WI38 (cell line): ENCODE measurements at regions not wholly inside any gene's neighbourhood (a gene's known extent, or its start where the extent isn't known, plus 50 kb on each side); places are given as distances from the start of the nearest gene placed in this dataset.
"Not testable (repeated sequence)": the region's sequence is repeated elsewhere in the genome, so short reads cannot be mapped to it uniquely, and the experiment has no call there.

Experiments
- H3K4me3 ChIP-seq: 2 replicates; pipeline ENCODE4 v1.5.1; 2011; ENCODE audit warnings: low read depth, mild to moderate bottlenecking, control low read depth, low read length
- CTCF ChIP-seq: IDR thresholded peaks from 2 replicates; pipeline ENCODE4 v1.5.1; 2012; ENCODE audit warnings: low read depth, mild to moderate bottlenecking, control low read depth, low read length

- TF ChIP-seq CTCF, result no peak
- H3K4me3 ChIP-seq, result no peak overlapping the region
These were observed 959.0 kb upstream of the SLC39A10 start for GRCh38 chr2:194698012-194698411.

- no peak overlapping the region for H3K4me3 ChIP-seq
These were observed 959.6 kb upstream of the SLC39A10 start for GRCh38 chr2:194697439-194697838.

GRCh38 chr2:194696690-194697089 is 960.3 kb upstream of the SLC39A10 start:
- no peak overlapping the region for H3K4me3 ChIP-seq
- TF ChIP-seq CTCF, result no peak

More at GRCh38 chr2:194697439-194697838, 959.6 kb upstream of the SLC39A10 start:
- TF ChIP-seq CTCF, result no peak

- no peak overlapping the region for H3K4me3 ChIP-seq
- no peak for TF ChIP-seq CTCF
These were observed 970.5 kb upstream of the SLC39A10 start for GRCh38 chr2:194686569-194686968.

- H3K4me3 ChIP-seq, result no peak overlapping the region
- TF ChIP-seq CTCF, result no peak
These were observed 983.0 kb upstream of the SLC39A10 start for GRCh38 chr2:194674043-194674442.

- no peak for TF ChIP-seq CTCF
- no peak overlapping the region for H3K4me3 ChIP-seq
These were observed 984.0 kb upstream of the SLC39A10 start for GRCh38 chr2:194672994-194673393.

- TF ChIP-seq CTCF, result no peak
- no peak overlapping the region for H3K4me3 ChIP-seq
These were observed 995.6 kb upstream of the SLC39A10 start for GRCh38 chr2:194661431-194661830.

- H3K4me3 ChIP-seq, result not testable (repeated sequence)
These were observed 1018.0 kb upstream of the SLC39A10 start for GRCh38 chr2:194639057-194639456.
